ENCODE measurements at regions not wholly inside any gene's neighbourhood (a gene's known extent, or its start where the extent isn't known, plus 50 kb on each side); places are given as distances from the start of the nearest gene placed in this dataset.

DNA sequence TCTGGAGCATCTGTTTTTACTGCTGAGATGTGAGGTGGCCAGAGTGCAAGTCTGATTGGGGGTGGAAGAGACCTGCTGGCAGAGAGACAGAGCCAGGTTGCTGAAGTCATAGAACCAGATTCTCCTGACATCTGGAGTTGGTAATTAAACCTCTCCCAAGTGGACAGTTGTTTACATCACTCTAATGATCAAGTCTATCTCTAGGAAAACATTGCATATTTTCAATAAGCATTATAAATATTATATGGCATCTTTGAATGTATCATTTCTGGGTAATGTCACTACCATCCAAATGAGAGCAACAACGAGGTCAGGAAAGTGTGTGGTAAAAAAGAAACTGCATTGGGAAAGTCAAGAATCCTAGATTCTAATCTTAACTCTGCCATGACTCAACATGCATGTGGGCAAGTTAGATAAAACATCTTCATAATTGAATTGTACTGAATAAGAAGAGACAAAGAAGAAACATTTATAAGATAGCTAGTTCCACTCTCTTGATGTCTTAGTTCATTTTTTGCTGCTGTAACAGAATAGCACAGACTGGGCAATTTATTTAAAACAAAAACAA is 351.2 kb upstream of the API5 start:
- Histone ChIP-seq H4K20me1 (ENCODE audit: control insufficient read depth, insufficient read depth, low read depth, low read length) (no peaks in the 10 kb centered on the region), H3K9me3 (ENCODE audit: control insufficient read depth, insufficient read depth, low read length) (no peaks in the 10 kb centered on the region), H3K4me1 (ENCODE audit: control insufficient read depth, low read length) (no peaks in the 10 kb centered on the region), H3K79me2 (ENCODE audit: control insufficient read depth, low read length) (no peaks in the 10 kb centered on the region), H3K4me3 (ENCODE audit: low read length) (no peak overlapping the region), H3F3A (ENCODE audit: control insufficient read depth, insufficient read depth) (no peaks in the 10 kb centered on the region), H3K36me3 (ENCODE audit: control insufficient read depth, low read length) (no peaks in the 10 kb centered on the region), H3K27me3 (ENCODE audit: control insufficient read depth, low read length) (no peaks in the 10 kb centered on the region), H3K9me2 (replicated peaks; ENCODE audit: control insufficient read depth, low read length) (no peaks in the 10 kb centered on the region), H3K4me2 (ENCODE audit: low read length) (no peak overlapping the region), H3K27ac (ENCODE audit: low read depth, low read length) (no peak overlapping the region)
- TF ChIP-seq, protein P1, sequence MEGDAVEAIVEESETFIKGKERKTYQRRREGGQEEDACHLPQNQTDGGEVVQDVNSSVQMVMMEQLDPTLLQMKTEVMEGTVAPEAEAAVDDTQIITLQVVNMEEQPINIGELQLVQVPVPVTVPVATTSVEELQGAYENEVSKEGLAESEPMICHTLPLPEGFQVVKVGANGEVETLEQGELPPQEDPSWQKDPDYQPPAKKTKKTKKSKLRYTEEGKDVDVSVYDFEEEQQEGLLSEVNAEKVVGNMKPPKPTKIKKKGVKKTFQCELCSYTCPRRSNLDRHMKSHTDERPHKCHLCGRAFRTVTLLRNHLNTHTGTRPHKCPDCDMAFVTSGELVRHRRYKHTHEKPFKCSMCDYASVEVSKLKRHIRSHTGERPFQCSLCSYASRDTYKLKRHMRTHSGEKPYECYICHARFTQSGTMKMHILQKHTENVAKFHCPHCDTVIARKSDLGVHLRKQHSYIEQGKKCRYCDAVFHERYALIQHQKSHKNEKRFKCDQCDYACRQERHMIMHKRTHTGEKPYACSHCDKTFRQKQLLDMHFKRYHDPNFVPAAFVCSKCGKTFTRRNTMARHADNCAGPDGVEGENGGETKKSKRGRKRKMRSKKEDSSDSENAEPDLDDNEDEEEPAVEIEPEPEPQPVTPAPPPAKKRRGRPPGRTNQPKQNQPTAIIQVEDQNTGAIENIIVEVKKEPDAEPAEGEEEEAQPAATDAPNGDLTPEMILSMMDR (IDR thresholded peaks at IDR 0.05; ENCODE audit: low read depth, low read length, poor library complexity, severe bottlenecking): no peak
- no peak for TF ChIP-seq EZH2phosphoT487 (IDR thresholded peaks at IDR 0.05; ENCODE audit: borderline replicate concordance, low read length)

DNA sequence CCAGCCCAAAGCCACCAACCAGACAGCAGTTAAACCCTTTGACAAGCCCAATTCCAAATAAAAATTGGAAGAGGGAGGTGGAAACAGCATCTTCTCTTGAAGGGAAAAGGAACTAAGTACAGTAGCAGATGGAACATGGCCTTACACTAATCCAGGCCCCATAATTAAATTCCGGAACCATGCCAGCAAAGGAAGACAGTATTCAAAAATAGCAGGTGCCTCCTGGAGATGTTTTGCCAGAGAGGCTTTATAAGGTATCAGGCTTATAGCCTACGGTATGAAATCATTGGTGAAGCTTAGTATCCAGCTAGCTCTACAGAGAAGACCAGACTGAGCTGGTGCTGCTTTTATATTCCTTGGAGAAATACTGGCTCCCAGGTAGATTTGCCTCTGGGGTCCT is 344.1 kb upstream of the API5 start:
- H4K20me1 ChIP-seq (ENCODE audit: control insufficient read depth, insufficient read depth, low read depth, low read length): no peaks in the 10 kb centered on the region
- no peaks in the 10 kb centered on the region for H3F3A ChIP-seq (ENCODE audit: control insufficient read depth, insufficient read depth)
- TF ChIP-seq, protein P1 (IDR thresholded peaks at IDR 0.05; ENCODE audit: low read depth, low read length, poor library complexity, severe bottlenecking): no peak
- no peak for TF ChIP-seq EZH2phosphoT487 (IDR thresholded peaks at IDR 0.05; ENCODE audit: borderline replicate concordance, low read length)
- H3K27ac ChIP-seq (ENCODE audit: low read depth, low read length): no peak overlapping the region
- no peaks in the 10 kb centered on the region for H3K27me3 ChIP-seq (ENCODE audit: control insufficient read depth, low read length)
- H3K79me2 ChIP-seq (ENCODE audit: control insufficient read depth, low read length): no peaks in the 10 kb centered on the region
- no peaks in the 10 kb centered on the region for H3K4me1 ChIP-seq (ENCODE audit: control insufficient read depth, low read length)
- no peaks in the 10 kb centered on the region for H3K9me3 ChIP-seq (ENCODE audit: control insufficient read depth, insufficient read depth, low read length)
- H3K4me3 ChIP-seq (ENCODE audit: low read length): no peak overlapping the region
- no peaks in the 10 kb centered on the region for H3K9me2 ChIP-seq (replicated peaks; ENCODE audit: control insufficient read depth, low read length)
- H3K36me3 ChIP-seq (ENCODE audit: control insufficient read depth, low read length): no peaks in the 10 kb centered on the region
- no peak overlapping the region for H3K4me2 ChIP-seq (ENCODE audit: low read length)

DNA sequence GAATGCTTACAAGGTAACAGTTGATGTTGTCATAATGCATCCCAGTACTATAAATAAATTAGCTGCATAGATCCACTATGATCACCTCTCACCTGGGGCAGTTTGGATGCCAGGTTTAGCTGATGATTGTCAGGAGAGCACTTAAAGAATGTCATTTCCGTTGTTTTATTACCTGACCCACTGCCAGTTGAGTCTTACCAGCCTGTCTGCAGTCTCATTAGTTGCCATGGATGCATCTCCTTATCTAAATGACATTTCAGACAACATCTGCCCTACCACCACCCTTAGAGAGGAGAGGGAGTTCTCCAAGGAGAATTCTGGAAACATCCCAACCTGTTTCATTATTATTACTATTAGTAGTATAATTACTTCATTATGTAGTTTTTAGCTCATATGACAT is 339.1 kb upstream of the API5 start:
- Histone ChIP-seq H3K4me3 (ENCODE audit: low read length) (no peak overlapping the region), H4K20me1 (ENCODE audit: control insufficient read depth, insufficient read depth, low read depth, low read length) (no peaks in the 10 kb centered on the region), H3K9me2 (replicated peaks; ENCODE audit: control insufficient read depth, low read length) (no peaks in the 10 kb centered on the region), H3K36me3 (ENCODE audit: control insufficient read depth, low read length) (no peaks in the 10 kb centered on the region), H3F3A (ENCODE audit: control insufficient read depth, insufficient read depth) (no peaks in the 10 kb centered on the region), H3K27me3 (ENCODE audit: control insufficient read depth, low read length) (no peaks in the 10 kb centered on the region), H3K4me2 (ENCODE audit: low read length) (no peak overlapping the region), H3K27ac (ENCODE audit: low read depth, low read length) (no peak overlapping the region), H3K4me1 (ENCODE audit: control insufficient read depth, low read length) (no peaks in the 10 kb centered on the region), H3K9me3 (ENCODE audit: control insufficient read depth, insufficient read depth, low read length) (no peaks in the 10 kb centered on the region), H3K79me2 (ENCODE audit: control insufficient read depth, low read length) (no peaks in the 10 kb centered on the region)
- TF ChIP-seq EZH2phosphoT487 (IDR thresholded peaks at IDR 0.05; ENCODE audit: borderline replicate concordance, low read length): no peak
- TF ChIP-seq, protein P1 (IDR thresholded peaks at IDR 0.05; ENCODE audit: low read depth, low read length, poor library complexity, severe bottlenecking): no peak

Measured in DOHH2 (cell line).